ENCODE measurements at regions not wholly inside any gene's neighbourhood (a gene's known extent, or its start where the extent isn't known, plus 50 kb on each side); places are given as distances from the start of the nearest gene placed in this dataset.

GRCh38 chr3:150215616-150216015, 192.5 kb upstream of the TSC22D2 start:
- no peak for DNase-seq

GRCh38 chr3:150213577-150213976, 194.5 kb upstream of the TSC22D2 start:
- DNase-seq, result no peak

GRCh38 chr3:150210461-150211110, 197.5 kb upstream of the TSC22D2 start:
- no peak for DNase-seq

GRCh38 chr3:150203273-150203672, 204.8 kb upstream of the TSC22D2 start:
- DNase-seq, result no peak

GRCh38 chr3:150202711-150203110, 205.4 kb upstream of the TSC22D2 start:
- DNase-seq, result no peak

- no peak for DNase-seq
These were observed 213.1 kb upstream of the TSC22D2 start for GRCh38 chr3:150194957-150195356.

GRCh38 chr3:150194513-150194912, 213.6 kb upstream of the TSC22D2 start:
- no peak for DNase-seq

GRCh38 chr3:150184426-150185071, 213.9 kb upstream of the PFN2 start:
- DNase-seq, result no peak

- no peak for DNase-seq
These were observed 213.2 kb upstream of the PFN2 start for GRCh38 chr3:150183678-150184425.

- no peak for DNase-seq
These were observed 209.6 kb upstream of the PFN2 start for GRCh38 chr3:150180334-150180733.

GRCh38 chr3:150179330-150179729, 208.6 kb upstream of the PFN2 start:
- no peak for DNase-seq

GRCh38 chr3:150177673-150178381, 207.1 kb upstream of the PFN2 start:
- DNase-seq, result no peak

- DNase-seq, result no peak
These were observed 203.5 kb upstream of the PFN2 start for GRCh38 chr3:150174179-150174578.

GRCh38 chr3:150172356-150172755, 201.7 kb upstream of the PFN2 start:
- DNase-seq, result no peak

- DNase-seq, result no peak
These were observed 200.3 kb upstream of the PFN2 start for GRCh38 chr3:150170852-150171520.

GRCh38 chr3:150169330-150169940, 198.7 kb upstream of the PFN2 start:
- DNase-seq, result no peak

GRCh38 chr3:150168698-150169097, 198.0 kb upstream of the PFN2 start:
- no peak for DNase-seq

- no peak for DNase-seq
These were observed 194.8 kb upstream of the PFN2 start for GRCh38 chr3:150165396-150166094.

- DNase-seq, result no peak
These were observed 190.3 kb upstream of the PFN2 start for GRCh38 chr3:150161011-150161410.

- no peak for DNase-seq
These were observed 188.4 kb upstream of the PFN2 start for GRCh38 chr3:150158943-150159625.

- no peak for DNase-seq
These were observed 181.9 kb upstream of the PFN2 start for GRCh38 chr3:150152567-150152966.
